ENCODE measurements at regions not wholly inside any gene's neighbourhood (a gene's known extent, or its start where the extent isn't known, plus 50 kb on each side); places are given as distances from the start of the nearest gene placed in this dataset.

GRCh38 chr2:104026725-104027124, 827.2 kb upstream of the POU3F3 start:
- Histone ChIP-seq H3K4me3 (ENCODE audit: low read depth, low read length) (no peak overlapping the region), H3K36me3 (replicated peaks) (no peaks in the 10 kb centered on the region), H3K27me3 (replicated peaks) (no peaks in the 10 kb centered on the region), H3K27ac (no peak overlapping the region)
- TF ChIP-seq, protein P1, sequence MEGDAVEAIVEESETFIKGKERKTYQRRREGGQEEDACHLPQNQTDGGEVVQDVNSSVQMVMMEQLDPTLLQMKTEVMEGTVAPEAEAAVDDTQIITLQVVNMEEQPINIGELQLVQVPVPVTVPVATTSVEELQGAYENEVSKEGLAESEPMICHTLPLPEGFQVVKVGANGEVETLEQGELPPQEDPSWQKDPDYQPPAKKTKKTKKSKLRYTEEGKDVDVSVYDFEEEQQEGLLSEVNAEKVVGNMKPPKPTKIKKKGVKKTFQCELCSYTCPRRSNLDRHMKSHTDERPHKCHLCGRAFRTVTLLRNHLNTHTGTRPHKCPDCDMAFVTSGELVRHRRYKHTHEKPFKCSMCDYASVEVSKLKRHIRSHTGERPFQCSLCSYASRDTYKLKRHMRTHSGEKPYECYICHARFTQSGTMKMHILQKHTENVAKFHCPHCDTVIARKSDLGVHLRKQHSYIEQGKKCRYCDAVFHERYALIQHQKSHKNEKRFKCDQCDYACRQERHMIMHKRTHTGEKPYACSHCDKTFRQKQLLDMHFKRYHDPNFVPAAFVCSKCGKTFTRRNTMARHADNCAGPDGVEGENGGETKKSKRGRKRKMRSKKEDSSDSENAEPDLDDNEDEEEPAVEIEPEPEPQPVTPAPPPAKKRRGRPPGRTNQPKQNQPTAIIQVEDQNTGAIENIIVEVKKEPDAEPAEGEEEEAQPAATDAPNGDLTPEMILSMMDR (IDR thresholded peaks at IDR 0.05; ENCODE audit: low read depth, low read length, missing control alignments), result no peak
- in situ Hi-C loops (cut with HindIII; ENCODE audit: low pct_ligation_motif_present, low sequenced_read_pairs), result no loop called here
- DNase-seq, result no peak

DNA sequence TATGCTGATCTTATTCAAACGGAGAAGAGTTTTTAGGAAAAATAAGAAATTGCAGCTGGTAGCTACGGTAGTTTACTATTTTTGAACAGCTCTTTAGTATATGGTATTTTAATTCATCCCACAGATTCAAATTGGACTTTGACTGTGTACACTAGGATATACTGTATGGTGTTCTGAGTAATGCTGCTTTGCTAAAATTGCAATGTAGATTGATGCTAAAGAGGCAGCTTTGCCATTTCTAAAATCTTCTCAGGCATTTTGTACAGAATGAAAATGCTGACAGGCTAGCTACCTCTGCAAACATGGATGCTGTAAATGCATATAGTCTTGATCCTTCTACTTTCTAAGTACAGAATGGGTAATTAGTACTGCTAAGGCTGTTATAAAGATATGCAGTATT, 826.6 kb upstream of the POU3F3 start:
- TF ChIP-seq, protein P1 (IDR thresholded peaks at IDR 0.05; ENCODE audit: low read depth, low read length, missing control alignments), result no peak
- H3K27me3 ChIP-seq (replicated peaks), result no peaks in the 10 kb centered on the region
- no peak overlapping the region for H3K27ac ChIP-seq
- in situ Hi-C loops (cut with HindIII; ENCODE audit: low pct_ligation_motif_present, low sequenced_read_pairs), result no loop called here
- H3K4me3 ChIP-seq (ENCODE audit: low read depth, low read length), result no peak overlapping the region
- no peaks in the 10 kb centered on the region for H3K36me3 ChIP-seq (replicated peaks)
- no peak for DNase-seq

GRCh38 chr2:104028061-104028460, 825.9 kb upstream of the POU3F3 start:
- Histone ChIP-seq H3K36me3 (replicated peaks) (no peaks in the 10 kb centered on the region), H3K27ac (no peak overlapping the region), H3K27me3 (replicated peaks) (no peaks in the 10 kb centered on the region), H3K4me3 (ENCODE audit: low read depth, low read length) (no peak overlapping the region)
- DNase-seq, result no peak
- in situ Hi-C loops (cut with HindIII; ENCODE audit: low pct_ligation_motif_present, low sequenced_read_pairs), result no loop called here
- TF ChIP-seq, protein P1 (IDR thresholded peaks at IDR 0.05; ENCODE audit: low read depth, low read length, missing control alignments), result no peak

- TF ChIP-seq, protein P1 (IDR thresholded peaks at IDR 0.05; ENCODE audit: low read depth, low read length, missing control alignments), result no peak
- no peak overlapping the region for H3K27ac ChIP-seq
- H3K4me3 ChIP-seq (ENCODE audit: low read depth, low read length), result no peak overlapping the region
- in situ Hi-C loops (cut with HindIII; ENCODE audit: low pct_ligation_motif_present, low sequenced_read_pairs), result no loop called here
- DNase-seq, result no peak
- no peaks in the 10 kb centered on the region for H3K36me3 ChIP-seq (replicated peaks)
- no peaks in the 10 kb centered on the region for H3K27me3 ChIP-seq (replicated peaks)
These were observed 820.5 kb upstream of the POU3F3 start for GRCh38 chr2:104033399-104033798.

- in situ Hi-C loops (cut with HindIII; ENCODE audit: low pct_ligation_motif_present, low sequenced_read_pairs), result no loop called here
- Histone ChIP-seq H3K36me3 (replicated peaks) (no peaks in the 10 kb centered on the region), H3K27ac (no peak overlapping the region), H3K27me3 (replicated peaks) (no peaks in the 10 kb centered on the region), H3K4me3 (ENCODE audit: low read depth, low read length) (no peak overlapping the region)
- TF ChIP-seq, protein P1 (IDR thresholded peaks at IDR 0.05; ENCODE audit: low read depth, low read length, missing control alignments), result no peak
- DNase-seq, result no peak
These were observed 813.1 kb upstream of the POU3F3 start for GRCh38 chr2:104040771-104041170.

- Histone ChIP-seq H3K27me3 (replicated peaks) (no peaks in the 10 kb centered on the region), H3K36me3 (replicated peaks) (no peaks in the 10 kb centered on the region), H3K27ac (no peak overlapping the region), H3K4me3 (ENCODE audit: low read depth, low read length) (no peak overlapping the region)
- TF ChIP-seq, protein P1 (IDR thresholded peaks at IDR 0.05; ENCODE audit: low read depth, low read length, missing control alignments), result no peak
- in situ Hi-C loops (cut with HindIII; ENCODE audit: low pct_ligation_motif_present, low sequenced_read_pairs), result no loop called here
- DNase-seq, result no peak
These were observed 812.6 kb upstream of the POU3F3 start for GRCh38 chr2:104041351-104041750.
